ENCODE measurements at regions not wholly inside any gene's neighbourhood (a gene's known extent, or its start where the extent isn't known, plus 50 kb on each side); places are given as distances from the start of the nearest gene placed in this dataset.

GRCh38 chr13:26953291-26953690 lies 192.7 kb upstream of the GPR12 start:
- Histone ChIP-seq H3K56ac (ENCODE audit: insufficient read length, low read depth, low read length) (no peak overlapping the region), H3K23me2 (ENCODE audit: insufficient read length, low read depth, low read length, poor library complexity, severe bottlenecking) (no peaks in the 10 kb centered on the region), H3K4me2 (ENCODE audit: insufficient read depth, insufficient read length, low read length) (no peak overlapping the region), H4K91ac (ENCODE audit: insufficient read length, low read depth, low read length) (no peak overlapping the region), H3K4ac (ENCODE audit: low read depth, low read length) (no peak overlapping the region), H3K23ac (ENCODE audit: insufficient read length, low read depth, low read length) (no peak overlapping the region), H3K27ac (ENCODE audit: insufficient read length, low read depth, low read length) (no peak overlapping the region), H4K8ac (replicated peaks; ENCODE audit: insufficient read length, low read depth, low read length) (no peak overlapping the region), H2BK5ac (ENCODE audit: insufficient read length, low read length) (no peak overlapping the region), H2AK5ac (ENCODE audit: insufficient read length, low read length) (no peak overlapping the region), H2BK15ac (ENCODE audit: low read depth, low read length) (no peak overlapping the region), H4K20me1 (ENCODE audit: control insufficient read depth, insufficient read depth, insufficient read length) (no peaks in the 10 kb centered on the region), H3K4me1 (ENCODE audit: insufficient read depth, low read length) (no peaks in the 10 kb centered on the region), H3K18ac (ENCODE audit: insufficient read length, low read depth, low read length) (no peak overlapping the region), H4K5ac (ENCODE audit: insufficient read length, low read depth, low read length) (no peak overlapping the region), H3K14ac (ENCODE audit: insufficient read depth, low read length) (no peak overlapping the region), H3K27me3 (ENCODE audit: insufficient read depth, low read length) (no peaks in the 10 kb centered on the region), H3K9ac (ENCODE audit: extremely low read depth, insufficient read length, low read length) (no peak overlapping the region), H3K9me3 (ENCODE audit: control insufficient read depth, low read depth, low read length) (no peaks in the 10 kb centered on the region), H3K79me1 (ENCODE audit: insufficient read depth, low read depth, low read length, poor library complexity, severe bottlenecking) (no peaks in the 10 kb centered on the region), H2AFZ (ENCODE audit: low read length) (no peak overlapping the region), H3T11ph (ENCODE audit: low read length) (no peak overlapping the region), H2BK20ac (ENCODE audit: low read depth, low read length, poor library complexity, severe bottlenecking) (no peak overlapping the region), H2BK12ac (ENCODE audit: insufficient read length, low read depth, low read length) (no peak overlapping the region), H2BK120ac (ENCODE audit: low read depth, low read length, poor library complexity, severe bottlenecking) (no peak overlapping the region), H3K79me2 (ENCODE audit: insufficient read depth, low read length) (no peaks in the 10 kb centered on the region)
- Mint-ChIP-seq H3K27ac (no peak overlapping the region), H3K27me3 (ENCODE audit: low read depth) (no peaks in the 10 kb centered on the region; the same call in 1 of the 2 replicates), H3K9me3 (no peaks in the 10 kb centered on the region), H3K4me1 (no peaks in the 10 kb centered on the region), H3K36me3 (ENCODE audit: insufficient read depth in 1 of 3, low read depth in 3 of 3) (no peaks in the 10 kb centered on the region; a peak in 1 of 7 replicates), H3K4me3 (no peak overlapping the region)
- no peak for DNase-seq
- TF ChIP-seq, protein P1, sequence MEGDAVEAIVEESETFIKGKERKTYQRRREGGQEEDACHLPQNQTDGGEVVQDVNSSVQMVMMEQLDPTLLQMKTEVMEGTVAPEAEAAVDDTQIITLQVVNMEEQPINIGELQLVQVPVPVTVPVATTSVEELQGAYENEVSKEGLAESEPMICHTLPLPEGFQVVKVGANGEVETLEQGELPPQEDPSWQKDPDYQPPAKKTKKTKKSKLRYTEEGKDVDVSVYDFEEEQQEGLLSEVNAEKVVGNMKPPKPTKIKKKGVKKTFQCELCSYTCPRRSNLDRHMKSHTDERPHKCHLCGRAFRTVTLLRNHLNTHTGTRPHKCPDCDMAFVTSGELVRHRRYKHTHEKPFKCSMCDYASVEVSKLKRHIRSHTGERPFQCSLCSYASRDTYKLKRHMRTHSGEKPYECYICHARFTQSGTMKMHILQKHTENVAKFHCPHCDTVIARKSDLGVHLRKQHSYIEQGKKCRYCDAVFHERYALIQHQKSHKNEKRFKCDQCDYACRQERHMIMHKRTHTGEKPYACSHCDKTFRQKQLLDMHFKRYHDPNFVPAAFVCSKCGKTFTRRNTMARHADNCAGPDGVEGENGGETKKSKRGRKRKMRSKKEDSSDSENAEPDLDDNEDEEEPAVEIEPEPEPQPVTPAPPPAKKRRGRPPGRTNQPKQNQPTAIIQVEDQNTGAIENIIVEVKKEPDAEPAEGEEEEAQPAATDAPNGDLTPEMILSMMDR (conservative IDR thresholded peaks at IDR 0.05) = no peak
- no CpG with 5 or more reads among the region's 5 CpGs for WGBS (ENCODE audit: extremely low coverage, insufficient read length, low lambda C conversion rate)
